NCI-H82 treated with DMSO at 0.1 percent for 48 hours (cell line): ENCODE measurements at regions not wholly inside any gene's neighbourhood (a gene's known extent, or its start where the extent isn't known, plus 50 kb on each side); places are given as distances from the start of the nearest gene placed in this dataset.

Source experiments
- DNase-seq: peaks from one replicate; lab custom pipeline; 2025; ENCODE audit not compliant: unreplicated experiment; lab: John Stamatoyannopoulos, UW

DNA sequence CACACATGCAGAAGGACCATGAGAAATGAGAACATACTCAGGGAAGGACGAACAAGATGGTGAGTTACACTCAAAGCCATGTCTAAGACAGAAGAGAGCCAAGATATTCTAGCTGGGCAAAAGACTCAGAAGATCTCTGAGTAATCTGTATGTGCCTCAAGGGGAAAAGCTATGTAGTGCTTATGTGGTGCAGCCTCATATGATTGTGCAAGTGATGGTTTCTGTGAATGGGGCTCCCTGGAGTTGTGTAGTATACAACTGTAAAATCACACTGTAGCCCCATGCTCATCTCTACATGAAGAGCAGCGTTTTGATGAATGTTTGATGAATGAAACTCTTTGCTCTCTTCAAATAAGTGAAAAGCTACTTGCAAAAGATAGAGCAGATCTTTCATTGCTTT lies 57.5 kb downstream of the OSR1 start:
- no peak for DNase-seq

DNA sequence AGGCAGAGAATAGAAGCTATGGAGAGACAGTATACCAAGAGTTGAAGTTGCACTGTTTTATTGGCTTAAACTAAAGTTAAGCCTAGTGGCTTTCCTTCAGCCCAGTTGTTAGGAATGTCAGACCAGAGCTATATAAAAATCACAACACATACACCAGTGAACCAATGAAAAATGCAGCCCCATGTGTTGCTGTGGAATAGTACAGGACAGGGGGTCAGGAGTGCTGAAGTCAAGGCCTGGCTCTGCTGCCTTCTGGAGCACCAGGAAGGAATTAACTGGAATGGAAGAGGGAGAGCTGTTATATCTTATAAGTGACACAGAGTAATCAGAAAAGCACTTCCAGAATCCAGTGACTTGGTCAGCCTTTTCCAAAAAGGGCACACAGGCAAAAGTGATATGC lies 58.9 kb downstream of the OSR1 start:
- no peak for DNase-seq

DNA sequence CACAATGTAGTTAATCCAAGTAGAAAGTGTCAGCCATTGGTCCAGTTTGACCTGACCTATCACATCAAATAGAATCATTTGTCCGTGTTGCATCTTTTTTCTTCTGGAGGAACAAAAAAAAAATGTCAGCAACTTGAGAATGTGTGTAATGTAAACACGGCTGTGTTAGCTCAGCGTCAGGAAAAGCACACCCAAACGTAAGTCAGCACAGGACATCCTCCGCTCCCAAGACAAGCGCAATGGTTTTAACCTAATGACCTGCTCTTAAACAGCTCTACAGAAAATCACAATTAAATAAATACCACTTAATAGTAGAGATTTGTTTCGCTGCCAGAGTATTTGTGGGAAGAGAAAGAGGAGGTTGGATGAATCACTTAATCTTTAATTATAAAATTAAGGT lies 59.4 kb downstream of the OSR1 start:
- no peak for DNase-seq

DNA sequence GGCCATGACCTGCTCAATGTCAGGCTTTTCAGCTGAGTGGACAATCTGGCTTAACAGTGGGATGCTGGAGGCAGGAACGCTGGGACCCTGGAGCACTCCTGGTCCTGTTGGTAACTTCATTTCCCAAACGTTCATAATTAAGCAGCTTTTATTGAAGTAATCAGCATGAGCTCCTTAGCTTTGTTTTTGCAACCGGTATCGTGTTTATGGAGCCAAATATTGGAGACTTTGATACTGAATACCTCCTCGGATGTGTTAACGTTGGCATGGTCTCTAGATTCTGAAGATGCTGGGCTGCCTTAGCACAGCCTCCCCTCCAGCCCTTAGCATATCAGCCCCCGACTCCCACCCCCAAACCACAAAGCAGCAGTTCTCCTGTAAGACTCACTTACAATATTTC lies 60.7 kb downstream of the OSR1 start:
- no peak for DNase-seq

DNA sequence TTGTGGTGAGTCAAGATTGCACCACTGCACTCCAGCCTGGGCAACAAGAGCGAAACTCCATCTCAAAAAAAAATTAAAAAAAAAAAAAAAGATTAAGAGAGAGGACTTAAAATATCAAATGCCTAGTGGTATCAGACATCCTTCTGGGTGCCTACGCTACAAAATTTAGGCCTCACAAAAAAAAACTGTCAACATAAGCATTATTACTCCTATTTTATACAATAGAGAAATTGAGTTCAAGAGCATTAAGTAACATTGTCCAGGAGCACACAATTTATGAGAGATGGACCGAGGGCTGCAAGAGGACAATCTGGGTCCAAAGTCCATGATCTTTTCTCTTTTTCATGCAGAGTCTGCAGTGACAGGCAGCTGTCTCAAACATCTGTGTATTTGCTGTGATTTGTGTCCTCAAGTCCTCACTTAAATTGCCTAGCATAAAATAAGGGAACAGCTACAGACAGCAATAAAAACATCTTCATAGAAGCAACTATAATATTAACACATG lies 62.4 kb downstream of the OSR1 start:
- DNase-seq, result no peak

DNA sequence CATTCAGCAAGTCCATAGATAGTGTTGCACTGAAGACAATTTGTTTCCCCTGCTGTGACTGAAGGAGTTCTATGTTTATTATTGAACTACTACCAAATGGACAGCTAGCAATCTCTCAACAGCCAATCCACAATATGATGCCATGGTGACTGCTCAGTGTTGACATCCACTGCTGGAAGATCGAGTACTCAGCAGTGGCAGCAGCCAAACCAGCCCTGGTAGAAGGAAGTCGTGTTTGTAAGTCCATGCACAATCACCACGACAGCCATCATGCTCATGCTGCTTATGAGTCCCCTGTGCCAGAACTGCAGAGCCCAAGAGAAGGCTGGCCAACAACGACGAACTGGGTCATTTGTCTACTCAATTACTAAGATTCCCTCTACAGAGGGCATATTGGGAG lies 66.4 kb downstream of the OSR1 start:
- DNase-seq, result no peak

DNA sequence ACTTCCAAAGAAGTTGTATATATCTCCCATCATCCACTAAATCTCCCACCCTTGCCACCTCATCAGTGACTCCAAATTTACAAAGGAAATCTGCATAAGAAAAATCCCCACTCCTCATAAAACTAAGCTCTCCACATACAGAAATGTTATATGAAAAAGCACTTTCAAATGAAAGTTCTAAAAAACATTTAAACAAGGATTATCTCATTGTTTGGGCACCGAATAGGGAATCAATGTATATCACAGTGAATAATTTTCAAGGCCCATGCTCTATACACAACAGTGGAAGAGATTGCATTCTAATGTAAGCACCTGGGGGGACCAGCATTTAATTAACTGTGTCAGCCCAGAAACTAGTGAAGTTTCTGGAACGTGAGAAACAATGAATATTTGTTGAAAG lies 70.1 kb downstream of the OSR1 start:
- DNase-seq, result no peak

DNA sequence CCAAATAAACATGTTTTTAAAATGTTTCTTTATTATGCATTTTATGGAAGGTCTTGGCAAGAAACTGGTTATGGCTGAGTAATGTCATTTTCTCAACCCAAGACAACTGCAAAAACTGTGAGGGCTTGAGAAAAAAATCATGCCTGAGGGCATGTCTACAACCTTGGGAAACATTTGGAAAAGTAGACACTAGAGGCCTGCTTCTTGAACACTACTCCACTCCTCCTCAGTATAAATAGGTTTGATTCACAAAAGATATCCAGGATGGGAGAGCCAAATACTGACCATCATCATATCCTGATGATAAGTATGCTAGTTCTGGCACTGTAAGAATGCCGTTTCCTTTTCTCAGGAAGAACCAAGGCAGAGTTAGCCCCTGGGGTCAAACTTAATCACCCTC lies 71.1 kb downstream of the OSR1 start:
- DNase-seq, result no peak

DNA sequence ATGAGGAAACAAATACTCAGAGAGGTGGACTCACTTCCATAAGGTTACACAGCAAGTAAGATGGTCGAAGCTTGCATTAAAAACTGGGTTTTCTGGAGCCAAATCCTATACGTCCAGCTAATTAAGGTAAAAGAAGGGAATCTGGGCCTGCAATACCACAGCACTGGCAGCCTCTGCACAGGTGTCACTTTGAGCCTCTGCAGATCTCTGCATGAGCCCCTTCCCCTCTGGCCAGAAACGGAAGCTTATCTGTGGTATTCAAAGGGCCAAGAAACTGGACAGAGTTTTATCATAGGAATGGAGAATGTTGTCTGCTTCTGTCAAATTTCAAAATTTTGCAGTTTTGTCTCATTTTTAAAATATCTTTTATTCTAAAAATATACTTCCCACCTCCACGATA lies 76.1 kb downstream of the OSR1 start:
- DNase-seq, result no peak

DNA sequence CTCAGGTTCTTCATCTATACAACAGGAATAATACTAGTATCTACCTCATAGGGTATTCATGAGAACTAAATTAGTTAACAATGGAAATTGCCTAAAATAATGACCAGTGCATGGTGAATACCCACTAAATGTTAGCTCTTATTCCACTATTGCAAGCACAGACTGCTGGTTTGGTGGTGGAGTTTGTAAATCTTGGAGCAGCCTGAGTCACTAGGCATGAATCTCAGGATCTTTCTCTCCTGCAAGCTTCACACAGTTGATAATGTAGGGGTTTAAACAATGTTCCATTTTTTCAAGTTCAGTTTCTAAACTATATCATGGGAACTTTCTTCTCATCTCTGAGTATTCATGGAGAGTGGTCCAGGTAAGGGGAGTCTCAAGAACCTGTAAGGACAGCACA lies 84.0 kb downstream of the OSR1 start:
- DNase-seq, result no peak

DNA sequence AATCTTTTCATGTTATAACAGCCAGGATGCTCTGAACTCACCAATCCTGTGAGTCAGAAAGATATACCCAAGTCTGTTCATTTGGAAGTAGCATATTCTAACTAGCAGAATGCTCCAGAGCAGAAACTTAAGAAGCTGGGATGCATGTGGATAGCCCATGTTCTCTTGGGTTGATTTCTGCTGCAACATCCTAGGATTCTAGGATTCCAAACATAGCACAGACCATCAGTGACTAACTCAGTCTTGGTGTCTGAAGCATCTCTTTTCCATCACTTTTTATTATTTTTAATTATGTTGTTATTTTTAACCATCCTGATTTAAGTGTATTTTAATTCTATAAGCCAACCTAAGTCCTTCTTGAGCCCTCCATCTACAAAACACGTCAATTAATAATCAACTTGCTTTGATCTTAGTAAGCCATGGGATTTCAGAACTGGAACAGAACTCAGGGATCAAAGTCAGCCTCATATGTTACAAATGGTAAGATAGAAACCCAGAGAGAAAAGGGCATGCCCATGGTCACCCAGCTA lies 85.4 kb downstream of the OSR1 start:
- no peak for DNase-seq

DNA sequence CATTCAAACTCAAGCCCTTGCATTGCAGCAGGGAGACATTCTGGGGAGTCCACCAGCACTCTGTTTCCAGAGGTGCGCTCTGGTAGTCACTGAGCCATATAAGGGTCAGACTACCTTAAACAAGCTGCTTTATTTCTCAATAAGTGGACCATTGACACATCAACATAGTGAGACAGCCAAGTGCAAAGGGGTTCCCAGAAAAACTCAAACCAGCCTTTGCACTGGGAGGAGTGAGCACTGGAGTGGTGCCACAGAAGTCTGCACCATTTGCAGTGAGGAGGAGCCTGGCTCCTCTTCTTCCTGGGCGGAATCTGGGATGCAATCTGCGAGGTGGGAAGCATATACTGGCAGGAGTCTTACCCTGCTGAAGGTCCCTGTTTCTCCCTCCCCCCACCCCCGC lies 86.4 kb downstream of the OSR1 start:
- no peak for DNase-seq

DNA sequence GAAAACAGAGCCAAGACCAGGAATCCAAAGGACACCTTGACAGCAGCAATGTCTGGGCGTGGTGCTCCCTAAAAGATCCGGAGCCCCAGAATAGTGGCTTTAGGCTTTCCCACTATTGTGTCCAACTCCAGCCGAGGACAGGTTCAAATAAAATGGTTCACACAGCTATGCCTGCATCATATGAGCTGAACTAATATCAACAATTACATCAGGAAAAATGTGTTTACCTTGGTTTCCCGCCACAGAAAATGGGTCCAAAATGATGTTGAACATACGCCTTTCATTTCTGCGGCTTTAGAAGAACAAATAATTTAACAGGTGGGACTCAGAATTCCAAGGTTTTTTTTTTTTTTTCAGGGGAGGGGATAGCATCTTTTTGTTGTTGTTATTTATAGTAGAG lies 93.6 kb downstream of the OSR1 start:
- DNase-seq, result no peak

DNA sequence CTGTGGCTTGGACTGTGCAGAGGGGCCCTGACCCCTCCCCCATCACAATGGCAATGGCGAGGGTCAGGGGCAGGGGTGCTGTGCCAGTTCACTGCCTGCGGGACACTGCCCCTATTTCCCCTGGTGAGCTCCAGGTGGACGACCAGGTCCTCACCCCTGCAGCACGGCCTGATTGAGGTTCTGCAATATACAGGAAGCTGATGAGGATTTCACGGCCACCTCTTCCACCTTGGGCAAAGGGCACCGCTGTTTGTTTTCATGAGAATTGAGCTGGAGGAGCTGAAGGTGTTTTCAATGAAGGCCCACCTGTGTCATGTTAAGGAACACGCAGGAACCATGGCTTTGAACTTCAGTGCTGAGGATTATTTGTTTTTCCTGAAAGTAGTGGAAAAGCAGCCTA lies 96.3 kb downstream of the OSR1 start:
- DNase-seq, result no peak

DNA sequence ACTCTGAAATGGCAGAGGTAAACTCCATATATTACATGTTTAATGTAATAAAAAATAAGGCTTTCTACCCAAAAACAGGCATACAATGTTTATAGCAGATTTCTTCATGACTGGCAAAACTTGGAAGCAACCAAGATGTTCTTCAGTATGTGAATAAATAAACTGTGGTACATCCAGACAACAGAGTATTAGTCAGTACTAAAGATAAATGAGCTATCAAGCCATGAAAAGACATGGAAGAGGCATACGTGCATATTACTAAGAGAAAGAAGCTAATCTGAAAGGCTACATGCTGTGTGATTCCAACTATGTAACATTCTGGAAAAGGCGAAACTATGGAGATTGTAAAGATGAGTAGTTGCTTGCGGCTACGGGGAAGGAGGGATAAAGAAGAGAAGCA lies 97.4 kb downstream of the OSR1 start:
- no peak for DNase-seq

DNA sequence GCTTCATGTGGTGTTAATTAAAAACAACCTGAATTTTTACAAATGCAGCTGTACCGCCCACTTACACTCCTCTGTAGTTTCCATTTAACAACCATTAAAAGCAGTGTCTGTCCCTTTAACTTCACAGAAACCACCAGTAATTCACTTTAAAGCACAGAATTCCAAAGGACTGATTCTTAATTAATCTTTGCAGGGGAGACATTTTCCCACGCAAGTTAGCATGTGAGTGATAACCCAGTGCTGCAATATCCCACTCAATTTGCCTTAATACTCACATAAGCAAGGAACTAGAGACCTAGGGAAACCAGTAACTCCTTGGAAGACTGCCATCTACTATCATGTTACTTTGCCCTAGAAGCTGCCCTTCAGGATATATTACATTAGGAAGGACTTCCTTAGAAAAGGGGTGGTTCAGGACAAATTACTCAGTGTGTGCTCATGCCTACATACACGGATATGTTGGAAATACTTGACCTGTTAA lies 102.3 kb downstream of the OSR1 start:
- no peak for DNase-seq

DNA sequence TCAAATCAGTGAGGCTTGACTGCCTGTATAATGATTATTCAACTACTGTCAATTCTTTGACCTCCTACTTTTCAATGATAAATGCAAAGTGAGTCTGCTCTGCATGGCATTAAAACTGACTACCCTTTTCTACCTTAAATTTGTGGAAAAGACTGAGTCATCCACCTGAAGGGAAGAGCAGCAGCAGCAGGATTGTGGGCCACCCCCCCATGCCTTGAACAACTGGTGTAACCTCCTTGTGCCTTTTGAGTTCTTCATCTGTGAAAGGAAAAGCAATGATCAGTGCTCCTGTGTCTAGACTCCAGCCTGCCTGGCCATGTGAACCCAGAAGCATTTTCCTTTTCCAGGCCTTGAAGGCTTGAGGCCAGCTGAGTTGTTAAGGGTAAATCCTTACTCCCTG lies 102.9 kb downstream of the OSR1 start:
- no peak for DNase-seq

DNA sequence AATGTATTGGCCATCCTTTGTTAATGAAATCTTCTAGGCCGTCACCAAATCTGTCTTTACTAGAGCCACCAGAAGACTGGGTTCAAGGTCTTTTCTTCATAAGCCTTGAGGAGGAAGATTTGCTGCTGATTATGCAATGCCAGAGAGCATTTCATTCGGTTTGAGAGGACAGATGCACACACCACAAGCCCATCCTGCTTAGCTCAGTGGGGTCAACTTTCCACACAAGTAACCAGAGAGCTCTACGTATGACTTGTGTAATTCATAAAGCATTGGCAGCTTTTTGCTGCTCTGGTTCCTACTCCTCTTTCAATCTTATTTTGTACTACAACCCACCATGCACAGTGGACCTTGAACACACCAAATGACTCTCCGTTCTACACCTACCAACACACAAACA lies 106.9 kb downstream of the OSR1 start:
- DNase-seq, result no peak

DNA sequence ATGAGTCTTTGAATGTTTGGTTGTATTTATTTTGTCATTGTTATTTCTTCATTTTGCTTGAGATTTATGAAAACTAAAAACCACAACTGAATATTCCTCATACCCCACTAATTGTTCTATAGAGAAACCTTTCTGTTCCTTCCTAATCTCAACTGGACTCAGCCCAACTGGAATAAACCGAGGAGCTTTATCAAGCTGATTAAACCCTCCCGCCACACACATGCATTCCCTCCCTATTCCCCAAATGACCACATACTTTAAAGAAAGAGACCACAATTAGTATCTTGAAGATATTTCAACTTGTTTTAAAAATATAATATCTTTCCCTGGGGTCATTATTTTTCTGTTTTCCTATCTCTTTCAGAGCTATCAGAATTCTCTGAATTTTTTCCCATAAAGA lies 107.5 kb downstream of the OSR1 start:
- no peak for DNase-seq

DNA sequence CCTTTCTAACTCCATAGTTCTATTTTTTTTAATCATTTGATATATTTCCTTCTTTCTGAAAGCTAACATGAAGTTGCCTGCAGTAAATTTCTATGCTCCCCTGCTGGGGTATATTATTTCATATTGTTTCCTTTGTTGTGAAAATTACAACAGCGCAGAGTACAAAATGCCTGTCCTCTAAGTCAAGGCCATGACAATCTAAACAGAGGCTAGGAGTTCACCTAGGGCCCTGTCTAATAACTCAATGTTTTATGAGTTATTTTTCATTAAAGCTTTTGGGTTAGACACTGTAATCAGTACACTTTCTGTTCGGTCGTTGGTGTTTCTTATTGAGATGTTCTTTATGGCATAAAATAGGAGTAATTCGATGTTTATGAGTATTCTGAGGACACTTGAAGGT lies 111.2 kb downstream of the OSR1 start:
- no peak for DNase-seq

DNA sequence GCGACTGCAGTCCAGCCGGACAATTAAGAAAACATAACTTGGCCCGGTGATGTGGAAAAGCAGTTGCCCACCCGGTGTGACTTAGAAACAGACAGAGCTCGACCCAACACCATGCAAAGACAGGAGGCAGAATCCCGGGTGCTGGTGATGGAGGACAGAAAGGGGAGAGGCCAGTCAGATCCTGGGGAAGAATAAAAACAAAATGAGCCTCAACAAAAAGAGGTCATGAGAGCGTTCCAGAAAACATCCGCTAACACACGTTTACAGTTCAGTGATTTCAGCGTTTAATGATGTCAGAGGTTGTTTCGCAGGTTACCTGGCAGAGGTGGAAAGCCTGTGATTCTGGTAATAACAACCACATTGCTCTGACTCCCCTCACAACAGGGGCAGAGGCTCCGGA lies 111.9 kb downstream of the OSR1 start:
- DNase-seq, result no peak

DNA sequence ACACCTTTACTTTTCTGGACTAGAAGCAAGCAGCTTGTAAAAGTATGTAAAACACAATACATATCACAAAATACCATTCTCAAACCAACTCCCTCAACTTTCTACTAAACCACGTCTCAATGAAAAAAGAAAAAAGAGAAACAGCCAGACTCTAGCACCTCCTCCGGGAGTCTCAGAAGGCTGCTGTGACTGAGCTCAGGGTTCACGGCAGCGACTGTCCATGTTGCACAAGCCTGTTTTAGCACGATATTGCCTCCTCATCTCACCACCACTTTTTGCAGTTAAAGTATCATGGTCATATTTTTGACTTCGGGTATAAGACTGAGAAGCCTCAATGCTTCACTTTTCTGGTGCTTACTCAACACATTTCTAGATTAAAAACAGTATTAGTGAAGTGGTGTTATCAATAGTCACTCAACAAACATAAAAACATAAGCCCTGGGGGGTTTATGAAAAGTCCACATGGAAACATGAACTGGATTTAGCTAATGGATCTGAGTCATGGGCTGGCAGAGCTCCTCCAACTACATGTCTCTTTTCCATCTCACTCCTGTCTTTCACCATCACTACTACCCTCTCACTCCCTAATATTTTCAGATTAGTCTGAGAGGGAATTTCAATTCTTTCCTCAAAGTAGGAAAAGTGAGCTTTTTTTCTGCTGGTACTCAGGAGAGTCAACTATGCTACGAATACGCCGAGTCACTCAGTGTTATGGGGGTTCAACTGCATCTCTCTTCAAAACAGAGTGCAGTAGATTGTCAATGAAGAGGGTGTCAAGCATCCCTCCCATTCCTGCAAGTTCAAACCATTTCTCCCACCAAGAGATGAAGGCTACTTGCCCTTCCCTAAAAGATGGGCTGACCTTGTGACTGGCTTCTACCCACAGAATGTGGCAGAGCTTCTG lies 113.7 kb downstream of the OSR1 start:
- no peak for DNase-seq
